ENCODE measurements at regions not wholly inside any gene's neighbourhood (a gene's known extent, or its start where the extent isn't known, plus 50 kb on each side); places are given as distances from the start of the nearest gene placed in this dataset.

GRCh38 chr2:236449167-236449761 is 120.4 kb upstream of the ACKR3 start:
- TF ChIP-seq CTCF (conservative IDR thresholded peaks at IDR 0.05; ENCODE audit: low read depth): no peak
- peak; percentile 25 for DNase-seq (ENCODE audit: low spot score)
- CTCF ChIA-PET: no interaction called here
- POLR2A ChIA-PET (ENCODE audit: low non-redundant PET): no interaction called here
- H3K27ac ChIP-seq: no peak overlapping the region

- no peak for DNase-seq (ENCODE audit: low spot score)
- CTCF ChIA-PET: no interaction called here
- no peak overlapping the region for H3K27ac ChIP-seq
- TF ChIP-seq CTCF (conservative IDR thresholded peaks at IDR 0.05; ENCODE audit: low read depth): no peak
- POLR2A ChIA-PET (ENCODE audit: low non-redundant PET): no interaction called here
These were observed 117.4 kb upstream of the ACKR3 start for GRCh38 chr2:236452238-236452637.

- H3K27ac ChIP-seq: no peak overlapping the region
- ChIA-PET POLR2A (ENCODE audit: low non-redundant PET) (no interaction called here), CTCF (interaction anchor here (0.6 kb wide), 1 partner anchor 769 kb away, joined by 4 read pairs; no protein-coding TSS in a partner anchor)
- no peak for TF ChIP-seq CTCF (conservative IDR thresholded peaks at IDR 0.05; ENCODE audit: low read depth)
- no peak for DNase-seq (ENCODE audit: low spot score)
These were observed 115.5 kb upstream of the ACKR3 start for GRCh38 chr2:236454076-236454475.

GRCh38 chr2:236459393-236459792 is 110.2 kb upstream of the ACKR3 start:
- ChIA-PET POLR2A (ENCODE audit: low non-redundant PET) (no interaction called here), CTCF (interaction anchor here (0.9 kb wide), 1 partner anchor 103 kb away, joined by 4 read pairs; no protein-coding TSS in a partner anchor)
- DNase-seq (ENCODE audit: low spot score): no peak
- H3K27ac ChIP-seq: no peak overlapping the region
- TF ChIP-seq CTCF (conservative IDR thresholded peaks at IDR 0.05; ENCODE audit: low read depth): no peak

GRCh38 chr2:236464140-236464539 is 105.5 kb upstream of the ACKR3 start:
- H3K27ac ChIP-seq: no peak overlapping the region
- no peak for TF ChIP-seq CTCF (conservative IDR thresholded peaks at IDR 0.05; ENCODE audit: low read depth)
- no peak for DNase-seq (ENCODE audit: low spot score)
- CTCF ChIA-PET: no interaction called here
- POLR2A ChIA-PET (ENCODE audit: low non-redundant PET): no interaction called here

GRCh38 chr2:236472720-236473495 is 96.7 kb upstream of the ACKR3 start:
- ChIA-PET CTCF (no interaction called here), POLR2A (ENCODE audit: low non-redundant PET) (no interaction called here)
- H3K27ac ChIP-seq: no peak overlapping the region
- no peak for TF ChIP-seq CTCF (conservative IDR thresholded peaks at IDR 0.05; ENCODE audit: low read depth)
- no peak for DNase-seq (ENCODE audit: low spot score)
